ENCODE measurements at regions not wholly inside any gene's neighbourhood (a gene's known extent, or its start where the extent isn't known, plus 50 kb on each side); places are given as distances from the start of the nearest gene placed in this dataset.

GRCh38 chr10:21172930-21173801, 276.1 kb upstream of the NEBL start:
- Histone ChIP-seq H3K4me2 (ENCODE audit: low read depth, low read length, poor library complexity, severe bottlenecking) (no peak overlapping the region), H3K27me3 (ENCODE audit: low read length) (no peaks in the 10 kb centered on the region), H2AFZ (ENCODE audit: low read length) (no peak overlapping the region), H3K4me3 (ENCODE audit: low read length) (no peak overlapping the region), H3K9ac (ENCODE audit: low read length) (no peak overlapping the region), H3K9me3 (ENCODE audit: low read length) (no peaks in the 10 kb centered on the region), H3K36me3 (ENCODE audit: insufficient read depth, low read length) (no peaks in the 10 kb centered on the region), H3K27ac (ENCODE audit: low read length) (no peak overlapping the region), H3K79me2 (ENCODE audit: low read length) (no peaks in the 10 kb centered on the region), H4K20me1 (ENCODE audit: insufficient read depth, low read depth, low read length) (no peaks in the 10 kb centered on the region), H3K9me2 (replicated peaks; ENCODE audit: insufficient read depth, low read length) (no peaks in the 10 kb centered on the region), H3K4me1 (ENCODE audit: low read length) (no peaks in the 10 kb centered on the region)
- no peak for DNase-seq

- Histone ChIP-seq H3K27ac (ENCODE audit: low read length) (no peak overlapping the region), H3K79me2 (ENCODE audit: low read length) (no peaks in the 10 kb centered on the region), H3K4me3 (ENCODE audit: low read length) (no peak overlapping the region), H4K20me1 (ENCODE audit: insufficient read depth, low read depth, low read length) (no peaks in the 10 kb centered on the region), H3K9me3 (ENCODE audit: low read length) (no peaks in the 10 kb centered on the region), H3K4me2 (ENCODE audit: low read depth, low read length, poor library complexity, severe bottlenecking) (no peak overlapping the region), H3K9ac (ENCODE audit: low read length) (no peak overlapping the region), H3K27me3 (ENCODE audit: low read length) (no peaks in the 10 kb centered on the region), H3K4me1 (ENCODE audit: low read length) (no peaks in the 10 kb centered on the region), H3K9me2 (replicated peaks; ENCODE audit: insufficient read depth, low read length) (no peaks in the 10 kb centered on the region), H2AFZ (ENCODE audit: low read length) (no peak overlapping the region), H3K36me3 (ENCODE audit: insufficient read depth, low read length) (no peaks in the 10 kb centered on the region)
- DNase-seq = no peak
These were observed 275.4 kb upstream of the NEBL start for GRCh38 chr10:21172542-21172929.

- no peak overlapping the region for H2AFZ ChIP-seq (ENCODE audit: low read length)
- H3K79me2 ChIP-seq (ENCODE audit: low read length) = no peaks in the 10 kb centered on the region
- no peak overlapping the region for H3K27ac ChIP-seq (ENCODE audit: low read length)
- H3K4me2 ChIP-seq (ENCODE audit: low read depth, low read length, poor library complexity, severe bottlenecking) = no peak overlapping the region
- no peaks in the 10 kb centered on the region for H3K27me3 ChIP-seq (ENCODE audit: low read length)
- no peak for DNase-seq
- no peaks in the 10 kb centered on the region for H3K9me2 ChIP-seq (replicated peaks; ENCODE audit: insufficient read depth, low read length)
- H4K20me1 ChIP-seq (ENCODE audit: insufficient read depth, low read depth, low read length) = no peaks in the 10 kb centered on the region
- no peaks in the 10 kb centered on the region for H3K4me1 ChIP-seq (ENCODE audit: low read length)
- no peak overlapping the region for H3K9ac ChIP-seq (ENCODE audit: low read length)
- no peaks in the 10 kb centered on the region for H3K36me3 ChIP-seq (ENCODE audit: insufficient read depth, low read length)
- no peaks in the 10 kb centered on the region for H3K9me3 ChIP-seq (ENCODE audit: low read length)
- H3K4me3 ChIP-seq (ENCODE audit: low read length) = no peak overlapping the region
These were observed 274.9 kb upstream of the NEBL start for GRCh38 chr10:21171936-21172541.

GRCh38 chr10:21171197-21171935, 274.3 kb upstream of the NEBL start:
- Histone ChIP-seq H3K36me3 (ENCODE audit: insufficient read depth, low read length) (no peaks in the 10 kb centered on the region), H3K9me2 (replicated peaks; ENCODE audit: insufficient read depth, low read length) (no peaks in the 10 kb centered on the region), H4K20me1 (ENCODE audit: insufficient read depth, low read depth, low read length) (no peaks in the 10 kb centered on the region), H3K9ac (ENCODE audit: low read length) (no peak overlapping the region), H3K27me3 (ENCODE audit: low read length) (no peaks in the 10 kb centered on the region), H3K4me1 (ENCODE audit: low read length) (no peaks in the 10 kb centered on the region), H3K9me3 (ENCODE audit: low read length) (no peaks in the 10 kb centered on the region), H3K4me3 (ENCODE audit: low read length) (no peak overlapping the region), H3K4me2 (ENCODE audit: low read depth, low read length, poor library complexity, severe bottlenecking) (no peak overlapping the region), H2AFZ (ENCODE audit: low read length) (no peak overlapping the region), H3K79me2 (ENCODE audit: low read length) (no peaks in the 10 kb centered on the region), H3K27ac (ENCODE audit: low read length) (no peak overlapping the region)
- no peak for DNase-seq

GRCh38 chr10:21170216-21170615, 273.1 kb upstream of the NEBL start:
- Histone ChIP-seq H4K20me1 (ENCODE audit: insufficient read depth, low read depth, low read length) (no peaks in the 10 kb centered on the region), H3K27me3 (ENCODE audit: low read length) (no peaks in the 10 kb centered on the region), H3K36me3 (ENCODE audit: insufficient read depth, low read length) (no peaks in the 10 kb centered on the region), H3K4me2 (ENCODE audit: low read depth, low read length, poor library complexity, severe bottlenecking) (no peak overlapping the region), H3K4me3 (ENCODE audit: low read length) (no peak overlapping the region), H3K27ac (ENCODE audit: low read length) (no peak overlapping the region), H3K9me3 (ENCODE audit: low read length) (no peaks in the 10 kb centered on the region), H2AFZ (ENCODE audit: low read length) (no peak overlapping the region), H3K9me2 (replicated peaks; ENCODE audit: insufficient read depth, low read length) (no peaks in the 10 kb centered on the region), H3K9ac (ENCODE audit: low read length) (no peak overlapping the region), H3K4me1 (ENCODE audit: low read length) (no peaks in the 10 kb centered on the region), H3K79me2 (ENCODE audit: low read length) (no peaks in the 10 kb centered on the region)
- DNase-seq = no peak

GRCh38 chr10:21169271-21169670, 272.2 kb upstream of the NEBL start:
- Histone ChIP-seq H2AFZ (ENCODE audit: low read length) (no peak overlapping the region), H3K4me3 (ENCODE audit: low read length) (no peak overlapping the region), H3K4me1 (ENCODE audit: low read length) (no peaks in the 10 kb centered on the region), H3K9me2 (replicated peaks; ENCODE audit: insufficient read depth, low read length) (no peaks in the 10 kb centered on the region), H3K79me2 (ENCODE audit: low read length) (no peaks in the 10 kb centered on the region), H3K27me3 (ENCODE audit: low read length) (no peaks in the 10 kb centered on the region), H3K9me3 (ENCODE audit: low read length) (no peaks in the 10 kb centered on the region), H4K20me1 (ENCODE audit: insufficient read depth, low read depth, low read length) (no peaks in the 10 kb centered on the region), H3K27ac (ENCODE audit: low read length) (no peak overlapping the region), H3K9ac (ENCODE audit: low read length) (no peak overlapping the region), H3K4me2 (ENCODE audit: low read depth, low read length, poor library complexity, severe bottlenecking) (no peak overlapping the region), H3K36me3 (ENCODE audit: insufficient read depth, low read length) (no peaks in the 10 kb centered on the region)
- DNase-seq = no peak

GRCh38 chr10:21167288-21168010, 270.3 kb upstream of the NEBL start:
- Histone ChIP-seq H3K4me1 (ENCODE audit: low read length) (no peaks in the 10 kb centered on the region), H3K9me2 (replicated peaks; ENCODE audit: insufficient read depth, low read length) (no peaks in the 10 kb centered on the region), H4K20me1 (ENCODE audit: insufficient read depth, low read depth, low read length) (no peaks in the 10 kb centered on the region), H3K36me3 (ENCODE audit: insufficient read depth, low read length) (no peaks in the 10 kb centered on the region), H3K27me3 (ENCODE audit: low read length) (no peaks in the 10 kb centered on the region), H3K9ac (ENCODE audit: low read length) (no peak overlapping the region), H2AFZ (ENCODE audit: low read length) (no peak overlapping the region), H3K4me2 (ENCODE audit: low read depth, low read length, poor library complexity, severe bottlenecking) (no peak overlapping the region), H3K27ac (ENCODE audit: low read length) (no peak overlapping the region), H3K79me2 (ENCODE audit: low read length) (no peaks in the 10 kb centered on the region), H3K9me3 (ENCODE audit: low read length) (no peaks in the 10 kb centered on the region), H3K4me3 (ENCODE audit: low read length) (no peak overlapping the region)
- DNase-seq = no peak

All from Karpas-422 (cell line).